AG08395 (cell line): ENCODE measurements at regions not wholly inside any gene's neighbourhood (a gene's known extent, or its start where the extent isn't known, plus 50 kb on each side); places are given as distances from the start of the nearest gene placed in this dataset.
"Not testable (repeated sequence)": the region's sequence is repeated elsewhere in the genome, so short reads cannot be mapped to it uniquely, and the experiment has no call there.

Experiments used
- DNase-seq: peaks from one replicate; pipeline ENCODE4 v3.0.0; 2012; ENCODE audit warnings: mixed read lengths, low spot score

DNA sequence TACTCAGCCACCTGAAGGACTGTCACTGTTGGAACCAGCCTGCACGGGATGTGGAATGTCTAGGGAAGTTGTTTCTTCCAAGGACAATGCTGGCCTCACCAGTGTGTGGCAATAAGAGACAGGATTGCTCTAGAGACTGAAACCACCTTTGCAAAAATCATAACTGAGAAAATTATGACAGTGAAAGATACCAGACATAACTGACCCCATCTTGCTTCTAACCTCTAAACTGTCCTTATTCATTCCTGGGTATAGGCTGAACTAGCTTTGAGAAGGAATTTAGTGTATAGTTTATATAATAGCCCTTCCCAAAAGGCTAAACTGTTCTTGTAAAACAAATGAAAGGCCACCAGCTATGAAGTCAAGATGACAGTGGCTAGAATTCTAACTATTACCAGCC lies 83.6 kb downstream of the IER5 start:
- no peak for DNase-seq

DNA sequence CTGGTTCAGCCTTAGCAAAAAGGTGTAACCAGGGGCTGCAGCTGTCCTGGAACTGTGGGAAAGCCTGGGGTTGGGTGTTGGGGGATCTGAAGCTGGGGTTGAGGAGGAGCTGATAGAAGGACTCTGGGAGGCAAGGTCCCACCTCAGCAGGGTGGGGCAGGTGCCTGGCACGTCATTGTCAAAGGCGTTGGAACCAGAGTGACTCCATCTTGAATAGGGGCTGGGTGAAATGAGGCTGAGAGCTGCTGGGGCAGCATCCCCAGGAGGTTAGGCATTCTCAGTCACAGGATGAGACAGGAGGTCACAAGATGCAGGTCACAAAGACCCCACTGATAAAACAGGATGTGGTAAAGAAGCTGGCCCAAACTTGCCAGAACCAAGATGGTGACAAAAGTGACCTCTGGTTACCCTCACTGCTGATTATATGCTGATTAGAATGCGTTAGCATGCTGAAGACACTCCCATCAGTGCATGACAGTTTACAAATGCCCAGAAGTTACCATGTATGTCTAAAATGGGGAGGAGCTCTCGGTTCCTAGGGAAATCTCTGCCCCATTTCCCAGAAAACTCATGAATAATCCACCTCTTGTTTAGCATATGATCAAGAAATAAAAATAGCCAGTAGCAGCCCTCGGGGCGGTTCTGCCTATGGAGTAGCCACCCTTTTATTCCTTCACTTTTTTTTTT lies 85.4 kb downstream of the IER5 start:
- DNase-seq = no peak

DNA sequence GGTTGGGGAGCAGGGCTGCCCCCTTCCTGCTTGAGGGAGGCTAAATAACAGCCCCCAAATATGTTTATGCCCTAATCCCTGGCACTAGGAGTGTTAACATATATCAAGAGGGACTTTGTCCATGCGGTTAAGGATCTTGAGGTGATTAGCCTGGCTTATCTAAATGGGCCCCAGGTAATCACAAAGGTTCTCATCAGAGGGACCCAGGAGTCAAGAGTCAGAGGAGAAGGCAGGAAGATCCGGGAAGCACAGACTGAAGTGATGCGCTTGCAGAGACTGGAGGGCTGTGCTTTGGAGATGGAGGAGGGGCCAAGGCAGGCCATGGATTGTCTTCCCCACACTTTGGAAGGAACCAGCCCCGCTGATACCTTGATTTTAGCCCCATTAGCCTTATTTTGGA lies 86.4 kb downstream of the IER5 start:
- DNase-seq = no peak

DNA sequence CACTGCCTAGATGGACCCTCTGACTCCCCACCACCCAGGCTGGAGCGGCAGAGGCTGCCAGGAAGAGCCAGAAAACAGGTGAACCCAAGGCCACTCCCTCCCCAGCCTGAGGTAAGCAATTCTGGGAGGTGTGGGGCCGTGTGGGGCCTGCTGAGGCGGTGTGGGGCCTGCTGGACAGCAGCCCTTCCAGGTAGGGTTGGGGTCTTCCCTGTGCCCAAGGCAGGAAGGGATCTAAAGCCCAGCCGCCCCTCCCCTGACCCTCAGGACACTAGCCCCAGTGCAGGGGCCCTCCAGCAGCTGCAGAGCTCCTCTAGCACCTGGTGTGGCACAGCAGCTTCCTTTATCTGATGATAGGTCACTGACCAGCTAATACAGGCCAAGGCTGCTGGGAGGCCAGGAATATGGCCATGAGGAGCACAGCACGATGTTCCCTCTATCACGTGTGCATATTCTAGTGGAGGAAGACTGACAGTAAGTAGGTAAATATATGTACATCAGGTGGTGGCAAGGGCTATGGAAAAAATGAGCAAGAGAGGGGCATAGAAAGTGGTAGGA lies 86.9 kb downstream of the IER5 start:
- no peak for DNase-seq

DNA sequence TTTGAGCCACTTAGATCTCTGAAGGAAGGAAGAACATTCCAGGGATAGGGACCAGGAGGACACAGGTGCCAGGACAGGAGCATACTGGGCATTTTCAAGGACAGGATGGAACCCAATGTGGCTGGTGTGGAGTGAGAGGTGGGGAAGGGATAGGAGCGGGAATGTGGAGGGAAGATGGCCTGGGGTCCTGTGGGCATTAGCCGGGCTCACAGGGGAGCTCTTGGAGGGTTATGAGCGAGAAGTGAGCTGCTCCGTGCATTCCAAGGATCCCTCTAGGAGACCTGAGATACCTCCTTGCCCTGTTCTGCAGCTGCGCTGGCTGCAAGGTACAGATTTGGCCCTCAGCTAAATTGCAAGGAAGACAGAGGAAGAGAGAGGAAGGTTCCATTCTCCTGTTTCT lies 87.5 kb downstream of the IER5 start:
- DNase-seq = no peak

DNA sequence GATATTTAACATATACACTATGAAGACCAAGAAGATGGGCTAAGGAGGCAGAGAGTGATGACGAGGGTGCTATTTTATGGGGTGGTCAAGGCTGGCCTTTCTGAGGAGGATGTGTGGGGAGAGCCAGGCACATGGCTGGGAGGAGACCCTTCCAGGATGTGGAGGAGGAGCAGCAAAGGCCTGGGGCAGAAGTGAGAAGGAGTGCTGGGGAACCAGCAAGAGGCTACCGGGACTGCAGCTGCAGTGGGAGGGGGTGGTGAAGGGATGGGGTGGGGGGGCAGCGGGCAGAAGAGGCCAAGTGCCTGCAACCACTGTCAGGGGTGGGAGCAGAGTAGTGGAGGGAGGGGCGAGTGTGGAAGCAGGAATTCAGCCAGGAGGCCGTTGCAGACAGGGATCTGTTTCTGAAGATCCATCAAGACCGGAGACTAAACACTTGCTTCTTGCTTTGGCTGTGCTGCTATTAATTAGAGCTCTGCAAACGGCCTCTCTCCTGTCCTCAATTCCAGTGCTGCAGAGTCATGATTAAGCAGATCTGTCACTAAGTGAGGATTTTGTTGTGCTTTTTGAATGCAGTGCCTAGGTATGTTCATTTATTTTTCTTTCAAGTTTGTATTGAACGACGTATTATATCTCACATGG lies 89.9 kb downstream of the IER5 start:
- DNase-seq = no peak

DNA sequence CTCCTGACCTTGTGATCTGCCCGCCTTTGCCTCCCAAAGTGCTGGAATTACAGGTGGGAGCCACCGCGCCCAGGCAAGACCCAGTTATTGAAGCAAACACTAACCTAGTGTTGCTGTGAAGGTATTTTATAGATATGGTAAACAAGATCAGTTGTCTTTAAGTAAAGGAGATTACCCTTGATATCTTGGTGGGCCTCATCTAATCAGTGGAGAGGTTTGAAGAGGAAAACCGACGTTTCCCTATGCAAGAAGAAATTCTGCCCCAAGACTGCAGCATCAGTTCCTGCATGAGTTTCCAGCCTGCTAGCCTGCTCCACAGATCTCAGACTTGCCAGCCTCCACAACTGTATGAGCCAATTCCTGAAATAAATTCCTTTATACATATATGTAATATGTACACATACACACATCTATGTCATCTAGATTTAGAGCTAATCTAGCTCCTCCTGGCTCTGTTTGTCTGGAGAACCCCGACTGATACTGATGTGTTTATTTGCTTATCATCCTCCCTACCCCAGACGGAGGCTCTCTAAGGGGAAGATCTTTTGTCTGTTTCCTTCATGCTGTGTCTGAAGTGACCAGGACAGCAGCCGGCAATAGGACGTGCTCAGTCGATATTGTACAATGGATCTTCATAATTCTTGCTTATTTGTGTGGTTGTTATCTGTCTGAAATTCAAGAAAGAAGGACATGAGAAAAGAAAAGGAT lies 90.9 kb downstream of the IER5 start:
- DNase-seq = no peak

DNA sequence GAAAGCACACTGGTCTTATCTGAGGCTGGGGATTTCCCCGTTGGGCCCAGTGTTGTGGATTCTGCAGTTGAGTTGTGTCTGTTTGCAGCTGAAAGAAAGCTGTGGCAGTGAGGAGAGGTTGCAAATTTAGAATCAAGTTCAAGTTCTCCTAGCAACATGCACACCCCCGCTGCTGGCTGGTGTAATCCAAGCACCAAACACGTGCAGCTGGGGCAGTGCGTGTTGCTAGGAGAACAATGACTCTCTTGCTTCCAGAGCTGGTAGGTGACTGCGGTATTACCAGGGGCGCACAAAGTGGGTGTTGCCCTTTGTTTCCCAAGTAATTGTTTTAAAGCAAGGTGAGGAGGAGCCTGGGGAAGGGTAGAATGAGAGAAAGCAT lies 91.5 kb downstream of the IER5 start:
- peak; percentile 69 for DNase-seq

DNA sequence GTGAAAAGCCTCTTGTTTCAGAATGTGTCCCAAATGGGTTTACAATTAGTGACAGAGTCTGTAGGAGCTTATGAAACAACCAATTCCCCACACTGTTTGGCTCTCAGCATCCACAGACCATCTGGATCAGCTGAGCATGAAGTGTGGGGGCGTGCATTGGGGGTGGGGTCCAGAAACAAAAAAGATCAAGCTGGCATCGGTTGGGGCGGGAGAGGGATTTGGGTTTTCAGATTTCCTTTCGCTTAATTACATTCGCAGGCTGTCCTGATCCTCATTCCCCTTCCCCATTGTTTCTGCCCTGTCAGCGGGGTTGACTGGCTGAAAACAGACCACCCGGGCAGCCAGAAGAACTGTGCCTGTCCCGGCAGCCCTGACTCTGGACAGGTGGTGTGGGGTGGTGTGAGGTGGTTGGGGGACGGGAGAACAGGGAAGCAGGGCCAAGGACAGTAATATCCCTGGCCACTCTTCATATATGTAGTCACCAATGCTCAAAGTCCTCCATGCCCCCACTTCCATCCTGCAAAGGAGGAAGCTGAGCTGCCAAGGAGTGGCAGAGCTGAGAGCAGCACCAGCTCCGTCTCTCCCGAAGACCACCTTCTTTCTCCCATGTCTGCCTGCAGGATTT lies 92.0 kb downstream of the IER5 start:
- no peak for DNase-seq

DNA sequence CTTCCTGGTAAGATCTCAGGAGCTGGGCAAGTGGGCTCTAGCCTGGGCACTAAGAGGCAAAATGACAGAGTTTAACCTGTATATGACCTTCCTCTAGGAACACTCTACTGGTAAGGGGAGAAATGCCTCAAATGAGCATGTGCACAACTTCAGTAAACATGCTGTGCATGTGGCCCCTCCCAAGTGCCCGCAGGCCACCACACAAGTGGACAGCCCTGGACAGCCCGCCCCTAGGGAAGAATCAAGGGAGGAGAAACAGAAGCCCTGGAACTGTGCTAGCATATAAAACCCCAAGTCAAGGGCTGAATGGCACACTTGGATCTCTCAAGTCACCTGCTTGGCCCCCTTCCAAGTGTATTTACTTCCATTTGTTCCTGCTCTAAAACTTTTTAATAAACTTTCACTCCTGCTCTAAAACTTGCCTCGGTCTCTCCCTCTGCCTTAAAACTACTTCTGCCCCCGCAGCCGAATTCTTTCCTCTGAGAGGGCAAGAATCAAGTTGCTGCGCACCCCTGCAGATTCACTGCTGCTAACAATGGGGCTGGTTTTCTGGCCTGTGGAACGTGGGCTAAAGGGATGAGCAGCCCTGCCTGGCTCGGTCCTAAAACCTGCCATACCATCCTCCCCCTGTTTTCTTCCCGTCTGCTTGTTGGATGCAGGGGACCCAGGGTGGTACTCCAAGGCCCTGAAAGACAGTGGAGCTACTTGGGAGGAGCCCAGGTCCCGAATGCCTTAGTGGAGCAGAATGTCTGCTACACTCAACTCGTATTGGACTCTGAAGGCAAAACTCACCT lies 93.5 kb downstream of the IER5 start:
- no peak for DNase-seq

DNA sequence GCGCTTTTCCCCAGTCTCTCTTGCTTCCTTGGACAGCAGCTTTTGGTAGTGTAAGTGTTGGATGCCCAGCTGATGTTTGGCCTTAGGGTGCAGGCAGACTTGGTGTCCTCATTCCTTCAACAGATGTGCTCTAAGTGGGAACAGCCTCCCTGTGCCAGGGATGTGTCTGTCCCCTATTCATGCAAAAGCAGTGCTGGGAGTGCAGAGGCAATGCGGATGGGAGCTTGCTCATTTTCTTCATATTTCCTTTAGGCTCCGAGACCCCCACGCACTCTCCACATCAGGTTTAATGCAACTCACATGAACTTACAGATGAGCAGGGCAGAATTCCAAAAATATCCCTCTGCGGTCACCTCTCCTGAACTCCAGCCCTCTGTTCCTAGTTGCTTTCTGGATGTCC lies 96.1 kb downstream of the IER5 start:
- no peak for DNase-seq

DNA sequence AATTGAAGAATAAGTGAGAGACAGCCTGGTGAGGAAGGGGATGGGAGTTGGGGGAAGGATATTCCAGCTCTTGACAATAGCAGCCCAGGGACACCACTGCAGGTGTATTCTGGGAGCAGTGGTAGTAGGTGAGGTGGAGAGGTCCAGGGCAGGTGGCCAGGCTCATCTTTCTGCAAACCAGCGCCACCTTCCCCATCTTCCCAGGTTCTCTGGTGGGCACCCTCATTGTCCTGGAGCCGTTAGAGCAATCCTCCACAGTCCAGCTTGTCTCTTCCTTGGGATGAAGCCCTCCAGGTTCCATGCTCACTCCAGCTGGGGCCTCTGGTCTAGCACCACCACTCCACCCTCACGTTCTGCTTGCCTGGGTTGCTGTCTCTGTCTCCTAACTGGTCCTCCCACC lies 97.0 kb downstream of the IER5 start:
- DNase-seq = no peak

DNA sequence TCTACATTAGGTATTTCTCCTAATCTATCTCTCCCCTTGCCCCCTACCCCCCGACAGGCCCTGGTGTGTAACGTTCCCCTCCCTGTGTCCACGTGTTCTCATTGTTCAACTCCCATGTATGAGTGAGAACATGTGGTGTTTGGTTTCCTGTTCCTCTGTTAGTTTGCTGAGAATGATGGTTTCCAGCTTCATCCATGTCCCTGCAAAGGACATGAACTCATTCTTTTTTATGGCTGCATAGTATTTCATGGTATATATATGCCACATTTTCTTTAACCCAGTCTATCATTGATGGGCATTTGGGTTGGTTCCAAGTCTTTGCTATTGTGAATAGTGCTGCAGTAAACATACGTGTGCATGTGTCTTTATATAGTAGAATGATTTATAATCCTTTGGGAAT lies 97.6 kb downstream of the IER5 start:
- not testable (repeated sequence) for DNase-seq

DNA sequence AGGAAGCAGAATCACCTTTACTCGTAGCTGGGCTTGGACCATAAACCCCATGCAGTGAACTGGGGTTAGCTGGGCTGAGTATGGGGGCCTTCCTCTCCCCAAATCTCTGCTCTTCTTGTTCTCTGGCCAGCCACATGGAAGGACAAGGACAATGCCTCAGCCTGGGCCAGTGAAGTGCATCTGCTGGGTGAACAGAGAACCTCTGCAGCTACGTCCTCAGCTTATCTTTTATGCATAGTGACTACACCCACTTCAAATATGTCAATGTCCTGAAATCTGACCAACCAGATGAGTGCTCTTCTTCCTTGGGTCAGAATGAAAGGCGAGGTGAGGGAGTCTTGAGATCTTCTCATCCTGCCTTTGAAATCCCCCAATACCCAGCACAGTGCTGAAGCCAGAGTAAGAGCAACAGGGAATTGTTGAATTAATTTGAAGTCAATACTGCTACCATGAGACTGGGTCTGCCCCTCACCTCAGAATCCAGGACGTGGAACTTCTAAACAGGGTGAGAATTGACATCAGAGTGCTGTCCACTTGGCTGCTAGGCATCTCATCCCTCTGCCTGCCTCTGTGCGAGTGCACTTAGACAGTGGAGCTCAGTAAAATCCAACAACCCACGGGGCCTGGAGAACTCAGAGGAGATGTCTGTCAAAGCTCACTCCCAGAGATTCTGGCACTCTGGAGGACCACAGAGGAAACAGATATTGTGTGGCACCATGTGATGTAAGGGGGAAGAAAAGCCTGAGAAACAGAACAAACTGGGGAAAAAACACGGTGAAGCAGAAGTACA lies 99.0 kb downstream of the IER5 start:
- DNase-seq = no peak

DNA sequence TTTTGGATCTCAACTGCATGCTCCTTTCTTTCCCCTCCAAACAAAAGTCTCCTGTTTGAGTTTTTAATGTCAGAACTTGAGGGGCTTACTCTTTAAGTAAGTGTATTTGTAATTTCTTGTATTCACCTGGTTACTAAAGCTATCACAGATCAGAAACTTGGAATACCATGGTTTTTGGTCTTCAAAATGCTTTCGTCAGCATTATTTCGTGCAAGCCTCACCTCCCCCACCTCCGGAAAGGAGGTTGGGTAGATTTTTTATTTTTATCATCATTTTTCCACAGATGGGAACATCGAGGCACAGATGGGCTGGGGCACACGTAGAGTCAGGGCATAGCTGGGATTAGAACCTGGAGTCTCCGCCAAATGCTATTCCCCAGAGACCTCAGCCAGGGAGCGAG lies 100.7 kb downstream of the IER5 start:
- DNase-seq = no peak

DNA sequence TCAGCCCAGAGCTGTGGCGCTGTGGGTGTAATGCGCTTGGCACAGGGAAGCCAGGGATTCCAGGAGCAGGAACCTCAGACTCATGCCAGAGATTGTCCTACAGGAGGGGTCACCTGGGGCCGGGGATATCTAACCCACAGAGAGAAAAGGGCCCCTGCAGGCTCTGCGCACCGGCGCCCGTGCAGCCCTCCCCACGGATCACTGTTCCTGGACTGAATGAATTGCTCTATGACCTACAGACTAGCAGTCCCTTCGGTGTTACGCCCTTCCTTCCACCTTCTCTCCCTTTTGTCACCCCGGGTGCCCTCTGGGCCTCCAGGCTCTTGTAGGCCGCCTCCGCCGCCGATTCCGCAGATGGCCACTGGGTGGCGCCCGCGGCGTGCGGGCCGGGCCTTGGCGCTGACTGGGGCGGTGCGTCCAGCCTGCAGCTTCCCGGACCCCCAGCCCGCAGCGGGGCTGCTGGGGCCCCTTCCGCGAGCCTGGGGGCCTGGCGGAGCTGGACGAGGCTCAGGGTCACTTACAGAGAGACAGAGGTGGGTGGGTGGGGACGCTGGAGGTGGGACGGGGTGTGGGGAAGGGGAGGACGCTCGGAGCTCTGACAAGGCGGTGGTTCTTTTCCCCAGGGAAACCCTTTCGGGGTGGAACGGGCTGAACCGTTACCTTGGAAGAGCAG lies 101.3 kb downstream of the IER5 start:
- DNase-seq = peak; percentile 81

DNA sequence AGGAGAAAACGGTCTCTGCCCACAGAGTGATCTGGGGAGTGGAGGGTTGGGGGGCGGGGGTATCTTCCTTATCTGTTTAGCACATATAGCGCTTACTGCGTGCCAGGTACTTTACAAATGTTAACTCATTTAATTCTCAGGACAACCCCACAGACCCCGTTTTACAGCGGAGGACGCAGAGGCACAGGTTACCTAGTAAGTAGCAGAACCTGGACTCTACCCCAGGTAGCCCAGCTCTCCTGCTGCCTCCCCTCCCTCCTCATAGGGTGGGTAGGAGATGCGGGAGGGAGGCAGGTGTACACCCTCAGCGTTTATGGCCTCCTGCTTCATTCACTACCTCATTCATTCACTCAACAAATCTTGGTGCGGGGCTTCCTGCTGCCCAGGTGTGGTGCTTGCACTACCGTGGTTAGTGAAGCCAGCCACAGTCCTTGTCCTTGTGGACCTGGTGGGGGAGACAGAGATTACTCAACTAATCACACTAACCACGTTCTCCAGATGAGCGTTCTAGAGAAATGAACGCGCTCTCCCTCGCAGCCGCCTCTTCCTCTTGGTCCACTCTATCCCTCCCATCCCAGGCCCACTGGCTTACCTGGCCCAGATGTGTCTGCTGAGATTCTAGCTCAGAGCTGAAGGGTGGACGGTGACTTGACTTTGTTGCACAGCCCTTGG lies 102.0 kb downstream of the IER5 start:
- DNase-seq = no peak

DNA sequence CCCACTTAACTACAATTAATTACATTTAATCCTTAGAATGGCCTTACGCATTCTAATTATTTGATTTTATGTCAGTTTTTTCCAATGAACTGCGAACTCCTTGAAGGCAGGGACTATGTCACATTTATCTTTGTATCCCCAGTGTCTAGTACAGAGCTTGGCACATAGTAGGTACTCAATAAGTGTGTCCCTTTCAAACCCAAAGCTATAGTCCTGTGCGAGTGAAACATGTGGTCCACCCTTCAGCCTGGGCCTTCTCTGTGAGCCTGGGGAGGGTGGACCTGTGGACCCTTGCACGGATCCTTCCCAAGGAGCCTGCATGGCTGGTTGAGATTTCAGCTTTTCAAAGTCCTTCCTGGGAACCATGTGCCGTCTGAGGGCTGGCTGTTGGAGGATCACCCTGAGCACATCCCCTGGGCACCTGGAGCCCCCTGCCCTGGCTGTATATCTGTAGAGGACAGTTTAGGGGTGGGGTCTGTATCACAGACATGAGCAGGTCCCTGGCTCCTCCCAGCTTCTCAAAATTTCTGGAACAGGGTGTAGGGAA lies 103.1 kb downstream of the IER5 start:
- no peak for DNase-seq

DNA sequence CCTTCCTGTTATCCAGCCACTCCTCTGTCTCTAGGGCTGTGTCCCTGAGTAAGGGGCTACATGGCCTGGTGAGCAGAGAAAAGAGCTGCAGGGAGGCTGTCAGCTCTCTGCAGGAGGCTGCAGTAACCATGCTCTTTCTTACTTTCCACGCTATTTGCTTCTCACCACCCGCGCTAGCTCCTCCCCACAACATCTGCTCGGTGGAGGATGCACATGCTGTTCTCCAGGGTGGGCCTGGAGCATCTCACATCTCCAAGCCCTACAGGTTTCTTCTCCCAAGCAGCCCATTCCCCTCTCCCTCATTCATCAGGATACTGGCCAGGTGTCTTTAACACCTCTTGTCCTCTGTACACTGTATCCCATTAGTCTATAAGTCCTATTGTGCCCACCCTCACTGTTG lies 103.8 kb downstream of the IER5 start:
- DNase-seq = no peak
